ENCODE measurements at regions not wholly inside any gene's neighbourhood (a gene's known extent, or its start where the extent isn't known, plus 50 kb on each side); places are given as distances from the start of the nearest gene placed in this dataset.

DNA sequence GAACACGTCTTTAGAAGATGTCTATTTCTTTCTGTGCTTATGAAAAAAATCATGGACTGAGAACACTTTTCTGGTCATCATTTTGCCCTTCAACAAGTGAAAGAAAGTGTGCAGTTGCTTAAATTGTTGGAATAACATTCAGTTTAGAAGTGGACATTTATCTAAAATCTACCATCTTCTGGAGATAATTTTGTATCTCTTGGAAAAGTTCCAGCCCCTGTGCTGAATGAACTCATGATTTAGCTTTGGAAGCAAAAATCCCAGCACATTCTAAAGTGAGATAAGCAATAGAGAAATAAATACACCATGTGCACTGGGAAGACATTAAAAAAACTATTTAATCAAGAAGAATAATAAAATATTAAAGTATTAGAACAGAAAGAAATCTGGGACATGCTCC, 1420.8 kb upstream of the SLC10A2 start:
- Histone ChIP-seq H3K4me1 (ENCODE audit: insufficient read depth, low read length) (no peaks in the 10 kb centered on the region), H3K36me3 (ENCODE audit: insufficient read depth, low read length) (no peaks in the 10 kb centered on the region), H3K9me3 (ENCODE audit: control insufficient read depth, insufficient read depth, low read length) (no peaks in the 10 kb centered on the region), H3K9ac (ENCODE audit: low read depth, low read length) (no peak overlapping the region)

DNA sequence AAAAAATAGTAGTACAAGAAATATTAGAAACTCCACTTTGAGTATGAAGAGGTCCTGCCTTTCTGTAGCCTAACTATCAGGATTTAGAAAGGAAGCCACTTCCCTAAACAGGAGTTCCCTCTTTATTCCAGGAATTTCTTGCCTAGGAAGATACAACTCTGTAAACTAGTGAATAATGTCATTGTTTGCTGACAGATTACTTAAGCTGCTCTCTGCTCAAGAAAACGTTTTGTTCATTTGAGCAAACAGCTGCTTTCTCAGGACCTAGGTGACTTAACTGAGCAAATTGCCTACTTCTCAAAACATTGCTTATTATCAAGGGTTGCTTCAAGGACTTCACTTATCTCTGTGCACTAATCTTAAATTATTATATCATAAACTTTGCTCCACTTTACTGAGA, 1419.4 kb upstream of the SLC10A2 start:
- no peaks in the 10 kb centered on the region for H3K9me3 ChIP-seq (ENCODE audit: control insufficient read depth, insufficient read depth, low read length)
- no peaks in the 10 kb centered on the region for H3K4me1 ChIP-seq (ENCODE audit: insufficient read depth, low read length)
- no peaks in the 10 kb centered on the region for H3K36me3 ChIP-seq (ENCODE audit: insufficient read depth, low read length)
- no peak overlapping the region for H3K9ac ChIP-seq (ENCODE audit: low read depth, low read length)

DNA sequence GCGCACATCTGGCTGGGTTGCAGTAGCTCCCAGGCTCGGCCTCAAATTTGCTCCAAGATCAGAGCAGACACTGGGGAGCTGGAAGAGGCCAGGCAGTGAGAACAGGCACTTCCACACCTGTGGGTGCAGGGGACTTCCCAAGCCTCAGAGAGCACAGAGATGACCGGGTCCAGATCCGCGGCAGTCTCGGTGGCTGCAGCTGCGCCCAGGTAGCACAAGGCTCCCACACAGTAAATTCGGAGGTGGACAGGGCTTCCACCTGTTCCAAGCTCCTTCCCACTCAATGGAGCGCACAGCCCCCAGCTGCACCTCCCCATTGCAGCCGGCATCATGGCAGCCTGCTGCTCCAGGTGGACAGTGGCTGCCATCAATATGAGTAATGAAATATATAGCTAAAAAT, 1417.4 kb upstream of the SLC10A2 start:
- H3K9ac ChIP-seq (ENCODE audit: low read depth, low read length), result no peak overlapping the region
- no peaks in the 10 kb centered on the region for H3K36me3 ChIP-seq (ENCODE audit: insufficient read depth, low read length)
- H3K9me3 ChIP-seq (ENCODE audit: control insufficient read depth, insufficient read depth, low read length), result 0 out of 2 replicates have a peak, but pooled peaks cover 3% of the 10 kb centered on the region
- no peaks in the 10 kb centered on the region for H3K4me1 ChIP-seq (ENCODE audit: insufficient read depth, low read length)

DNA sequence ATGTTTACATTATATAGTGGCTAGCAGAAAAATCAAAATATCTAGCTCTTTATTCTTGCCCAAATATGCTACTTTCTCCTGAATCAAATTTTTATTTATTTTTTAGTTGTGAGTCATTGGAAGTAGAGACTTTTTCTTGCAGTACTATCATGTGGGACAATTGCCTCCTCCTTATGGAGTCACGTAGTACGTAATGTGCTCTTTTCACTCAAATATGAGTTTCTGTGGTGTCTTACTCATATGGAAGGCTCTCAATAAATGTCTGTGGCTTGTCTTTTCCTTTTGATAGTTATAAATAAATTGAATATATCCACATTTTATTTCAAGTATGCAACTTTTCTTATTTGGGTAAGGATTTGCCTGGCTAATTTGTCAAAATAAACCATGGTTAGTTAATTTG, 1411.0 kb upstream of the SLC10A2 start:
- Histone ChIP-seq H3K4me1 (ENCODE audit: insufficient read depth, low read length) (no peaks in the 10 kb centered on the region), H3K36me3 (ENCODE audit: insufficient read depth, low read length) (no peaks in the 10 kb centered on the region), H3K9ac (ENCODE audit: low read depth, low read length) (no peak overlapping the region), H3K9me3 (ENCODE audit: control insufficient read depth, insufficient read depth, low read length) (0 out of 2 replicates have a peak, but pooled peaks cover 3% of the 10 kb centered on the region)

DNA sequence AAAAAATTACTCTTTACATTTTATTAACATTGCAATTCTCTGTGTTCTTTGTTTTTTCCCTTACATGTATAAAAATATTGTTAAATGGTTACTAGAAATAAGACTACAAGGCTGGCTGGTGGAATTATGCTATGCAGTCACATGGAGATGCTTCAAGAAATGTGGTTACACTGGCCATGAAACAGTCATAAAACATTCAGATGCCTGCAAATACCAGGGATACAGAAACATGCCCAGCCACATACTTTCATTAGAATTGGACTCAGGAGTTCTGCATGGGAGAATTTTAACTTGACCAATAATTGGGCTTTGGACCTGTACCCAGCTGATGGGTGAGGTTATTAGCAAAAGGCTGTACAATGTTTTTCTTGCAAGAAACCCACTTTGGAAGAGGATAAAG, 1407.7 kb upstream of the SLC10A2 start:
- Histone ChIP-seq H3K9me3 (ENCODE audit: control insufficient read depth, insufficient read depth, low read length) (no peaks in the 10 kb centered on the region), H3K9ac (ENCODE audit: low read depth, low read length) (no peak overlapping the region), H3K36me3 (ENCODE audit: insufficient read depth, low read length) (no peaks in the 10 kb centered on the region), H3K4me1 (ENCODE audit: insufficient read depth, low read length) (no peaks in the 10 kb centered on the region)

DNA sequence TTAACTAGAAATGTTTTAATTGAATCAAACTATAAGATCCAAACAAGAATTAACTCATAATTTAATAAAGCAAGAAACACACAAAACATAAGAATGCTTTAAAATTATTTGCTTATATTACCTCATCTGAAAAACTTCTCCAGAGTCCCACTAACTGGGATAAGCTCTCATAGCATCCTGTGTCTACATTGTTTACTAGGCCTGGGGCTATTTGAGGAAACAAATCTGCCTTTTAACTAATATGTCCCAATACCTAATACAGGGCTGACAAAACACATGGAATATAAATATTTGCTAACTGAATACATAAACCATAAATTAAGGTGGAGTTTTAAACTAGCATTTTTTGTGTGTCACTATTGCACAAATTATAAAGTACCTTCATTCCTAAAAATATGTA, 1399.8 kb upstream of the SLC10A2 start:
- no peaks in the 10 kb centered on the region for H3K9me3 ChIP-seq (ENCODE audit: control insufficient read depth, insufficient read depth, low read length)

DNA sequence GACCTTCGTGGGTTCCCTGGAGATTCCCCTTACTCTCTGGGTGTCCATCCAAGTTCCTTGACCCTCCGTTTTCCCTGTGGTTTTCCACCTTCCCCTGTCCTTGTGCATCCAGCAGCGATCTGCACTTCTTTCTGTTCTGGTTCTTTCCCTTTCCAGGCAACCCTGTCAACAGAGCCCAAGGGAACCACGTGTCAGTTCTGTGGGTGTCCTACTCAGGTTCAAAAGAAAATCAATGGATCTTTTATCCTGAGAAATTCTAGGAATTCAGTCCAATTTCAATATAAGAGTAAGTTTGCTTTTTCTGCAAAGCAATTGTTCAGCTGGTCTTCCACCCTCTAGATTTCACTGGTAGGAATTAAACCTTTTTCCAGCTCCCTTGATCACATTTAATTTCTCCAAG, 1394.8 kb upstream of the SLC10A2 start:
- no peak overlapping the region for H3K9ac ChIP-seq (ENCODE audit: low read depth, low read length)
- H3K9me3 ChIP-seq (ENCODE audit: control insufficient read depth, insufficient read depth, low read length), result no peaks in the 10 kb centered on the region
- no peaks in the 10 kb centered on the region for H3K36me3 ChIP-seq (ENCODE audit: insufficient read depth, low read length)
- H3K4me1 ChIP-seq (ENCODE audit: insufficient read depth, low read length), result peaks cover 4% of the 10 kb centered on the region; the same call in 1 of the 2 replicates

More for the DNA sequence above, 1399.8 kb upstream of the SLC10A2 start:
- no peaks in the 10 kb centered on the region for H3K36me3 ChIP-seq (ENCODE audit: insufficient read depth, low read length)
- H3K4me1 ChIP-seq (ENCODE audit: insufficient read depth, low read length), result peaks cover 4% of the 10 kb centered on the region; the same call in 1 of the 2 replicates
- H3K9ac ChIP-seq (ENCODE audit: low read depth, low read length), result no peak overlapping the region

DNA sequence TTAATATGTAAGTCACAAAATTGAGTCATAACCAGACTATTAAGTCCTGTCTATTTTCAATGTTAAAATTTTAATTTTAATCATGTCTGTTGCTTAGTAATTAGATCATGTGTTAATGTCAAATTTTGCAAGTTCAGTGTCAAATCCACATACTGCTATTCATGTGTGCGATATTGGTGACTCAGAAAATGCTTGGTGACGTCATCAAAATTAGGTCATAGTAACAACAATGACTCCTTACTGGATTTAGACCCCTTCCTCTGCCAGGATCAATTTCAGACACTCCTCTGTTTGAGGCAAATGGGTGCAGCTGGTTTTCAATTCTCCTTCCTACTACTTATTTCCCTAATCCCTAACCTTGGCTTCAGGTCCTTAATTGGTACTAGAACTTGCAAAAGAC, 1394.3 kb upstream of the SLC10A2 start:
- no peak overlapping the region for H3K9ac ChIP-seq (ENCODE audit: low read depth, low read length)
- H3K36me3 ChIP-seq (ENCODE audit: insufficient read depth, low read length), result no peaks in the 10 kb centered on the region
- peaks cover 4% of the 10 kb centered on the region; the same call in 1 of the 2 replicates for H3K4me1 ChIP-seq (ENCODE audit: insufficient read depth, low read length)
- H3K9me3 ChIP-seq (ENCODE audit: control insufficient read depth, insufficient read depth, low read length), result no peaks in the 10 kb centered on the region

DNA sequence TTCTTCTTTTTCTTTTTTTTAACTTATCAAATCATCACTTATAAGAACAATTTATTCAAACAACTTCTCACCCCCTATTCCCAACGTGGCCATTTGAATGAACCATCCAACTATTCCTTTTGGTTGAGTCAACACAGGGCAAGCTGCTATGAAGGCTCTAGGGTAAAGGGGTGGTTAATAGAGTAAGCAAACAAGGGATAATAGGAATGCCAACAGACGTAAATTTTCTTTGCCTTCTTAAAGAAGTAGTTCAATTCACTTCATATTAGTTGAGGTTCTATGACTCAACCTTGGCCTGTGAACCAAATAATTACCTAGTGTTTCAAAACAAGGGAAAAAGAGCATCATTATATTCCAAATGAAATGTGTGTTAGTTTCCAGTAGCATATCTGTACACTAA, 1383.8 kb upstream of the SLC10A2 start:
- peaks cover 3% of the 10 kb centered on the region; the same call in 1 of the 2 replicates for H3K4me1 ChIP-seq (ENCODE audit: insufficient read depth, low read length)
- H3K9ac ChIP-seq (ENCODE audit: low read depth, low read length), result no peak overlapping the region
- H3K9me3 ChIP-seq (ENCODE audit: control insufficient read depth, insufficient read depth, low read length), result no peaks in the 10 kb centered on the region
- no peaks in the 10 kb centered on the region for H3K36me3 ChIP-seq (ENCODE audit: insufficient read depth, low read length)

DNA sequence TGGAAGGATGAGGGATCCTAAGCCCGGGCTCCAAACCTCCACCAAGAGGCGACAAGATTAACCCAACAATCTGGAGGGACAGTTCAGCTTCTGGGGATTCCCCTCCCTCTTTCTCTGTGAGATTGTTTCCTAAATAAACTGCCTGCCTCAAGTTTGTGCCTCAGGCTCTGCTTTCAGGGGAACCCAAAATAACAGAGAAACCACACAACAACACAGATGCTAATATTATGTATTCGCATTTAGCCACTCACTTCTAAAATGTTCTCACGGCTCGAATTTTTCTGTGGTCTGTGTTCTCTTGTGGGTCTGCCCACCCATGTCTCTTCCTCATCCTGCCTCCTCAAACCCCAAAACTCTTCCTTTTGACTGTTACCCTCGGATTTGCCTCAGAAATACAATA, 1381.1 kb upstream of the SLC10A2 start:
- Histone ChIP-seq H3K9ac (ENCODE audit: low read depth, low read length) (no peak overlapping the region), H3K36me3 (ENCODE audit: insufficient read depth, low read length) (no peaks in the 10 kb centered on the region), H3K4me1 (ENCODE audit: insufficient read depth, low read length) (peaks cover 3% of the 10 kb centered on the region; the same call in 1 of the 2 replicates), H3K9me3 (ENCODE audit: control insufficient read depth, insufficient read depth, low read length) (no peaks in the 10 kb centered on the region)

DNA sequence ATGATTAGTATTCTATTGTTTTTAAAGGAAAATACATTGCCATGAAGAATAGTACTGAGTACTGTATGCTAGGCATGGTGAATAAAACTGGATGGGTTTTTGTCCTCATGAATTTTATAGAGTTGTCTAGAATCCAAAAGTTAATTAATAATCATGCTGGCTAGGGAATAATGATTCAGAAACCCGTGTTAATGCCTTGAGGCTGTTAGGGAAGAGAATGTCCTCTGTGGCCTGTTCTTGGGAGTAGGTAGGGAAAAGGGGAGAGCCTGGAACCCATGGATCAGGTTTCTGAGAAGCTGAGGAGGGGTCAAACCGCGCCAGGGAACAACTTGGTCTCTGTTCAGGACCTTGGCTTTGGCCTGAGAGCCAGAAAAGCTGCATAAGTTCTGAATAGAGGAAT, 1376.3 kb upstream of the SLC10A2 start:
- H3K4me1 ChIP-seq (ENCODE audit: insufficient read depth, low read length), result peaks cover 3% of the 10 kb centered on the region; the same call in 1 of the 2 replicates
- no peaks in the 10 kb centered on the region for H3K36me3 ChIP-seq (ENCODE audit: insufficient read depth, low read length)
- no peak overlapping the region for H3K9ac ChIP-seq (ENCODE audit: low read depth, low read length)
- H3K9me3 ChIP-seq (ENCODE audit: control insufficient read depth, insufficient read depth, low read length), result no peaks in the 10 kb centered on the region

DNA sequence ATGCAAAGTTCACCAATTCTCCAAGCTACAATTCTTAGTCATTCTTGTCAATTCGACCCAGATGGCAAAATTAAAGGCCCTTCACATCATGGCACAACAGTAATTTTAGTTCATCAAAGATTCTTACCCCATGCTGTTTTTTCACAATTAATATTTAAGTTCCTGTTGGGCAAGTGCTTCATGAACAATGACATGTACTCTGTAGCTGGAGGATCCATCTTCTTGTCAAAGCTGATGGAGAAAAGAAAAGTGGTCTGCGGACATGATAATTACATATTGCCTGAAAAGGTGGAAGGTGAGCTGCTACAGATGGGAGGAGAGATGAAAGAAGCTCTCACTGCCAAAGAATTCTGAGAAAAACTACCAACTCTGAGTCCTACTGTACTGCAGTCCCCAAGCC, 1370.3 kb upstream of the SLC10A2 start:
- no peaks in the 10 kb centered on the region for H3K36me3 ChIP-seq (ENCODE audit: insufficient read depth, low read length)
- H3K9me3 ChIP-seq (ENCODE audit: control insufficient read depth, insufficient read depth, low read length), result no peaks in the 10 kb centered on the region
- no peak overlapping the region for H3K9ac ChIP-seq (ENCODE audit: low read depth, low read length)
- H3K4me1 ChIP-seq (ENCODE audit: insufficient read depth, low read length), result no peaks in the 10 kb centered on the region

DNA sequence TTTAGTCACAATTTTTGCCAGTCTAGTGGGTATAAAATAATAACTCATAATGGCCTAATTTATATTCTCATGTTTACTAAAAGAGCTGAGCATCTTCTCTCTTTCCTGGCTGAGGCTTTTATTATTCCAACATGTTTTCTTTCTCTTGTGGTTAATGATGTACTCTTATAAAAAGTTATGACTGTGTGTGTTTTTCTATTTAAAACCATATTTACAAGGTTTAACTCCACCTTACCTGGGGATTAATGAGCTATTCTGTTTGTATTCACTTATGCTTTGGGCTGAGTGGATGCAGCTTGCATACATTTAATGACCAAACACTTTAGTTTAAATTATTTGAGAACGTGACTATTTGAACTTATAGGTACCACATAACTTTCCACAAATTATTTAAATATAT, 1365.7 kb upstream of the SLC10A2 start:
- Histone ChIP-seq H3K36me3 (ENCODE audit: insufficient read depth, low read length) (no peaks in the 10 kb centered on the region), H3K9me3 (ENCODE audit: control insufficient read depth, insufficient read depth, low read length) (no peaks in the 10 kb centered on the region), H3K4me1 (ENCODE audit: insufficient read depth, low read length) (no peaks in the 10 kb centered on the region), H3K9ac (ENCODE audit: low read depth, low read length) (no peak overlapping the region)

DNA sequence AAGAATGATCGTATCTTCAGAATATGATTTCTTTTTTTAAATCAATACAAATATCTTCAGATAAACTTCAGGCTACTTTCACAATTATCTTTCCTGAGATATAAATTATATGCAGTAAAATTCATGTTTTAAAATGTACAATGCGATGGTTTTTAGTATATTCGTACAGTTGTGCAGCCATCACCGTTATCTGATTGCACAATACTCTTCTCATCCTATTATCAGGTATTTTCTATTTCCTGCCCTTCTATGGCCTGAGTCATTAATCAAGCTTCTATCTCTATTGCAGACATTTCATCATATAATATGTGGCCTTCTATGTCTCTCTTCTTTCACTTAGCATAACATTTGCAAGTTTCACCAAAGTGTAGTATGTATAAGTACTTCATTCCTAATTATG, 1360.2 kb upstream of the SLC10A2 start:
- Histone ChIP-seq H3K36me3 (ENCODE audit: insufficient read depth, low read length) (no peaks in the 10 kb centered on the region), H3K9me3 (ENCODE audit: control insufficient read depth, insufficient read depth, low read length) (no peaks in the 10 kb centered on the region), H3K4me1 (ENCODE audit: insufficient read depth, low read length) (no peaks in the 10 kb centered on the region), H3K9ac (ENCODE audit: low read depth, low read length) (no peak overlapping the region)

DNA sequence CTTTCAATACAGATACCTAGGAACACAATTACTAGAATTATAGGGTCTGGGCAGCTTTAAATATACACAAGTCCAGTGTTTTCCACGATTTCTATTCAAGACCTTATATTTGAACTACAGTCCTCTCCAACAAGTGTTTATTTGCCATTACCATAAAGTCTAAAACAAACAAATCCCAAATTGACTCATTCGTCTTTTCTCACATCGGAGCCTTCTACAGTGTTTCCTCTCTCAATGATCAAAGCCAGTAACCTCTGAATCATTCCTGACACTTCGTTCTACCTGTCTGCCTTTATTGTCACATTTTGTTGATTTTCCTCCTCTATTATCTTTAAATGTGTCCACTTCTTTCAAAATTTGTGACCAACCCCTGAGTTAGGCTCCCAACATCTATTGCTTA, 1356.5 kb upstream of the SLC10A2 start:
- Histone ChIP-seq H3K9me3 (ENCODE audit: control insufficient read depth, insufficient read depth, low read length) (no peaks in the 10 kb centered on the region), H3K4me1 (ENCODE audit: insufficient read depth, low read length) (no peaks in the 10 kb centered on the region), H3K36me3 (ENCODE audit: insufficient read depth, low read length) (no peaks in the 10 kb centered on the region)

DNA sequence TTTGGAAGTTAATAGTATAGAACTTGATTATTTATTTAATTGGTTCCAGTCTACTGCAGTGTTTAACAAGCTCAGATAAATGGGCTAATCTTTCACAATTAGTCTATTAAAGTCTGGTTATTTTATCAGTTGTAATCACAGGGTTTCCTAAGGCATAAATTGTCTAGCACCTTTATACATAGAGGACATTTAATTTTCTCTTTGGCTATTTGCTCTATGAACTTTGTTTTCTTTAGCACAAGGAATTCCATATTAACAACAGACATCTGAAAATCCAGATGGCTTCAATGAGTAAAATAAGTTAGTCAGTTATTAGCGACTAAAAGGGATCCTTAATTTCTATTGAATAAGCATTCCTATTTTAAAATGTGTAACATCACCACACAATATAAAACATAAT, 1350.8 kb upstream of the SLC10A2 start:
- Histone ChIP-seq H3K4me1 (ENCODE audit: insufficient read depth, low read length) (no peaks in the 10 kb centered on the region), H3K36me3 (ENCODE audit: insufficient read depth, low read length) (no peaks in the 10 kb centered on the region), H3K9ac (ENCODE audit: low read depth, low read length) (no peak overlapping the region), H3K9me3 (ENCODE audit: control insufficient read depth, insufficient read depth, low read length) (no peaks in the 10 kb centered on the region)

More for the DNA sequence above, 1356.5 kb upstream of the SLC10A2 start:
- H3K9ac ChIP-seq (ENCODE audit: low read depth, low read length), result no peak overlapping the region
